H1 (cell line): ENCODE measurements at regions not wholly inside any gene's neighbourhood (a gene's known extent, or its start where the extent isn't known, plus 50 kb on each side); places are given as distances from the start of the nearest gene placed in this dataset.

Experiments
- CTCF ChIA-PET: fragments of 300-600 bp; sonication (Branson Sonifier 250); formaldehyde crosslinking; loops from one replicate; lab custom pipeline; 2021; ENCODE audit not compliant: partially characterized antibody; lab: Charles Lee
- POLR2A ChIA-PET: fragments of 300-600 bp; sonication (Branson Sonifier 250); formaldehyde crosslinking; loops from one replicate; lab custom pipeline; 2021; ENCODE audit warnings: inconsistent platforms; ENCODE audit not compliant: partially characterized antibody; lab: Charles Lee
- DNase-seq, 2 experiments: peaks; one replicate each; pipeline versions ENCODE4 v3.0.0 to v3.0.0-alpha.2; 2010 to 2022; ENCODE audit warnings: low spot score in 2 of 2, low read depth in 1 of 2, mixed read lengths in 1 of 2
- FAIRE-seq: peaks from 2 replicates; lab custom pipeline; 2011; peaks lifted over from hg19 to GRCh38; lab: Jason Lieb, UNC
- H2AFZ ChIP-seq: 2 replicates; pipeline ENCODE4 v1.8.1; 2012; ENCODE audit warnings: low read length, inconsistent platforms
- H2AK5ac ChIP-seq: 2 replicates; pipeline ENCODE4 v1.6.1; 2013; ENCODE audit warnings: low read depth, low read length
- H2BK120ac ChIP-seq: replicated peaks from 2 replicates; pipeline ENCODE3; 2013; ENCODE audit warnings: low read depth, low read length, inconsistent platforms
- H2BK12ac ChIP-seq: 2 replicates; pipeline ENCODE4 v1.6.1; 2013; ENCODE audit warnings: low read depth, low read length
- H2BK15ac ChIP-seq: 2 replicates; pipeline ENCODE4 v1.6.1; 2013; ENCODE audit warnings: low read length
- H2BK20ac ChIP-seq: 2 replicates; pipeline ENCODE4 v1.6.1; 2013; ENCODE audit warnings: low read length
- H2BK5ac ChIP-seq: 2 replicates; pipeline ENCODE4 v1.6.1; 2013; ENCODE audit warnings: low read depth, low read length
- H3K14ac ChIP-seq: 2 replicates; pipeline ENCODE4 v1.6.1; 2013; ENCODE audit warnings: inconsistent platforms; ENCODE audit not compliant: insufficient read length
- H3K18ac ChIP-seq: 2 replicates; pipeline ENCODE4 v1.6.1; 2013; ENCODE audit warnings: low read length; ENCODE audit errors: extremely low read depth
- H3K23ac ChIP-seq: 2 replicates; pipeline ENCODE4 v1.6.1; 2013; ENCODE audit warnings: inconsistent platforms; ENCODE audit not compliant: insufficient read length
- H3K23me2 ChIP-seq: 2 replicates; pipeline ENCODE4 v1.6.1; 2013; ENCODE audit warnings: low read depth, low read length
- H3K27ac ChIP-seq: 2 replicates; pipeline ENCODE4 v1.6.1; 2011; ENCODE audit warnings: low read depth, low read length, inconsistent platforms
- H3K27me3 ChIP-seq, 4 experiments: replicated peaks in 1 of 4; 1 replicate in 1 of 4; 2 replicates in 3 of 4; pipeline versions ENCODE4 v1.6.1 to v1.8.1; 2011 to 2013; ENCODE audit warnings: low read length in 3 of 4, mild to moderate bottlenecking in 3 of 4, inconsistent platforms in 2 of 4, mixed read lengths in 2 of 4, moderate library complexity in 1 of 4; ENCODE audit not compliant: control insufficient read depth in 3 of 4, insufficient read depth in 3 of 4; ENCODE audit errors: extremely low read depth in 1 of 4
- H3K36me3 ChIP-seq, 4 experiments: 2 replicates each; pipeline versions ENCODE4 v1.6.1 to v1.8.1; 2011 to 2013; ENCODE audit warnings: mild to moderate bottlenecking in 4 of 4, low read length in 3 of 4, moderate library complexity in 2 of 4, control low read depth in 1 of 4, inconsistent platforms in 1 of 4; ENCODE audit not compliant: insufficient read depth in 4 of 4, control insufficient read depth in 2 of 4
- H3K4ac ChIP-seq: replicated peaks from 2 replicates; pipeline ENCODE3; 2013; ENCODE audit warnings: low read length, low read depth, mixed read lengths, inconsistent platforms; ENCODE audit not compliant: insufficient read length
- H3K4me1 ChIP-seq, 4 experiments: replicated peaks in 1 of 4; 1 replicate in 1 of 4; 2 replicates in 3 of 4; pipeline versions ENCODE4 v1.6.1 to v1.8.1; 2011 to 2013; ENCODE audit warnings: low read length in 3 of 4, inconsistent platforms in 2 of 4, mixed read lengths in 1 of 4; ENCODE audit not compliant: insufficient read depth in 4 of 4, control insufficient read depth in 3 of 4
- H3K4me2 ChIP-seq, 2 experiments: 2 replicates each; pipeline versions ENCODE4 v1.6.1 to v1.8.1; 2011 to 2013; ENCODE audit warnings: low read depth in 2 of 2, low read length in 2 of 2, control low read depth in 1 of 2, inconsistent platforms in 1 of 2, mild to moderate bottlenecking in 1 of 2; ENCODE audit not compliant: insufficient read depth in 1 of 2
- H3K4me3 ChIP-seq, 4 experiments: fragments of 200-600, 300-600 bp in 1 of 4; sonication (generic), shearing (Covaris generic), sonication (Bioruptor Twin) in 1 of 4; 2 replicates each; pipeline versions ENCODE4 v1.5.1 to v1.8.1; 2011 to 2016; ENCODE audit warnings: low read length in 4 of 4, low read depth in 3 of 4, control low read depth in 2 of 4, inconsistent platforms in 2 of 4, mild to moderate bottlenecking in 2 of 4, mixed read lengths in 1 of 4, moderate library complexity in 1 of 4; ENCODE audit not compliant: insufficient read depth in 2 of 4; ENCODE audit errors: extremely low read depth in 1 of 4
- H3K56ac ChIP-seq: replicated peaks from 2 replicates; pipeline ENCODE3; 2013; ENCODE audit warnings: low read depth, mild to moderate bottlenecking, mixed read lengths, low read length, inconsistent platforms; ENCODE audit not compliant: insufficient read length
- H3K79me1 ChIP-seq: 2 replicates; pipeline ENCODE4 v1.6.1; 2013; ENCODE audit warnings: low read depth, low read length, control low read depth
- H3K79me2 ChIP-seq, 2 experiments: 2 replicates each; pipeline versions ENCODE4 v1.6.1 to v1.8.1; 2012 to 2013; ENCODE audit warnings: low read length in 2 of 2, mild to moderate bottlenecking in 2 of 2, inconsistent platforms in 1 of 2; ENCODE audit not compliant: insufficient read depth in 2 of 2, control insufficient read depth in 1 of 2
- H3K9ac ChIP-seq, 4 experiments: replicated peaks in 1 of 4; 1 replicate in 1 of 4; 2 replicates in 3 of 4; pipeline versions ENCODE4 v1.6.1 to v1.8.1; 2011 to 2013; ENCODE audit warnings: low read depth in 3 of 4, low read length in 3 of 4, control low read depth in 2 of 4, mild to moderate bottlenecking in 2 of 4, moderate library complexity in 2 of 4, inconsistent platforms in 1 of 4; ENCODE audit errors: extremely low read depth in 1 of 4
- H3K9me3 ChIP-seq, 2 experiments: 2 replicates each; pipeline versions ENCODE4 v1.6.1 to v1.8.1; 2012 to 2013; ENCODE audit warnings: mild to moderate bottlenecking in 2 of 2, moderate library complexity in 2 of 2, control low read depth in 1 of 2, inconsistent platforms in 1 of 2, low read depth in 1 of 2, low read length in 1 of 2, mixed read lengths in 1 of 2; ENCODE audit not compliant: insufficient read depth in 2 of 2
- H4K20me1 ChIP-seq, 2 experiments: replicated peaks in 1 of 2; 2 replicates each; pipeline versions ENCODE3 to v1.8.1; 2011 to 2013; ENCODE audit warnings: inconsistent platforms in 2 of 2, low read length in 2 of 2, mild to moderate bottlenecking in 1 of 2; ENCODE audit not compliant: insufficient read depth in 2 of 2, control insufficient read depth in 1 of 2
- H4K5ac ChIP-seq: 2 replicates; pipeline ENCODE4 v1.6.1; 2013; ENCODE audit warnings: low read length, low read depth, mixed read lengths, inconsistent platforms; ENCODE audit not compliant: insufficient read length
- H4K8ac ChIP-seq: 2 replicates; pipeline ENCODE4 v1.8.0; 2013; ENCODE audit warnings: mild to moderate bottlenecking, moderate library complexity, low read length, inconsistent platforms; ENCODE audit not compliant: insufficient read depth; ENCODE audit errors: extremely low read depth
- H4K91ac ChIP-seq: replicated peaks from 2 replicates; pipeline ENCODE3; 2013; ENCODE audit warnings: low read length, mixed read lengths, inconsistent platforms; ENCODE audit not compliant: insufficient read length
- FOSL1 ChIP-seq: IDR thresholded peaks from 2 replicates; pipeline ENCODE4 v1.6.1; 2011; ENCODE audit warnings: mild to moderate bottlenecking, low read depth, low read length, moderate library complexity; ENCODE audit not compliant: insufficient read depth
- TEAD4 ChIP-seq: IDR thresholded peaks from 2 replicates; pipeline ENCODE4 v1.6.1; 2012; ENCODE audit warnings: low read depth, low read length, inconsistent platforms, mixed read lengths
- WGBS, 2 experiments: shearing (Covaris generic) in 1 of 2; methylation state at CpG; one replicate each; pipeline versions ENCODE4 v1.1.6 to v1.1.7; 2013 to 2015; ENCODE audit warnings: low lambda C conversion rate in 2 of 2, mixed read lengths in 2 of 2, inconsistent platforms in 1 of 2, low coverage in 1 of 2, missing lambda C conversion rate in 1 of 2; ENCODE audit not compliant: insufficient replicate concordance in 2 of 2, insufficient coverage in 1 of 2, insufficient read length in 1 of 2; ENCODE audit errors: extremely low coverage in 1 of 2, missing lambda C conversion rate in 1 of 2; 5-methylcytosine and 5-hydroxymethylcytosine counted together

- H2BK20ac ChIP-seq: no peak overlapping the region
- POLR2A ChIA-PET: no interaction called here
- peaks cover 0 to 2% (median 1%) of the 10 kb centered on the region in 4 experiments; a peak in 1 of 7 replicates for H3K4me1 ChIP-seq
- H2BK5ac ChIP-seq: no peak overlapping the region
- H4K91ac ChIP-seq: no peak overlapping the region
- no peak overlapping the region for H4K8ac ChIP-seq
- no peak overlapping the region for H2AK5ac ChIP-seq
- no peak overlapping the region for H3K56ac ChIP-seq
- no peak overlapping the region for H3K4ac ChIP-seq
- no peak overlapping the region for H3K14ac ChIP-seq
- CTCF ChIA-PET: no interaction called here
- H3K9ac ChIP-seq: no peak overlapping the region
- TF ChIP-seq FOSL1: no peak
- peak; percentile 41; the same call in 1 of the 2 replicates for TF ChIP-seq TEAD4
- H3K23ac ChIP-seq: no peak overlapping the region
- H3K27ac ChIP-seq: no peak overlapping the region
- no peak overlapping the region for H2BK15ac ChIP-seq
- H3K4me3 ChIP-seq: no peak overlapping the region
- H4K5ac ChIP-seq: no peak overlapping the region
- no peaks in the 10 kb centered on the region for H4K20me1 ChIP-seq
- H3K36me3 ChIP-seq: no peaks in the 10 kb centered on the region
- DNase-seq (no peak), FAIRE-seq (no peak)
- no peaks in the 10 kb centered on the region for H3K9me3 ChIP-seq
- no peak overlapping the region for H2AFZ ChIP-seq
- 85% methylated on average over 1 of the region's 1 CpG; no CpG with 5 or more reads in 1 of the 2 experiments for WGBS, 2 experiments
- no peak overlapping the region for H2BK120ac ChIP-seq
- no peak overlapping the region for H2BK12ac ChIP-seq
- H3K27me3 ChIP-seq: no peaks in the 10 kb centered on the region
- H3K4me2 ChIP-seq: no peak overlapping the region
- no peak overlapping the region for H3K18ac ChIP-seq
- H3K23me2 ChIP-seq: no peaks in the 10 kb centered on the region; the same call in 1 of the 2 replicates
- H3K79me2 ChIP-seq: no peaks in the 10 kb centered on the region
- no peaks in the 10 kb centered on the region for H3K79me1 ChIP-seq
These were observed 1405.0 kb upstream of the IGFBP7 start for GRCh38 chr4:58515226-58515625.
